GM19238 (cell line): ENCODE measurements at regions not wholly inside any gene's neighbourhood (a gene's known extent, or its start where the extent isn't known, plus 50 kb on each side); places are given as distances from the start of the nearest gene placed in this dataset.

Experiments used
- DNase-seq: peaks from one replicate; pipeline ENCODE4 v3.0.0; 2011; ENCODE audit warnings: low spot score; ENCODE audit not compliant: insufficient read length

DNA sequence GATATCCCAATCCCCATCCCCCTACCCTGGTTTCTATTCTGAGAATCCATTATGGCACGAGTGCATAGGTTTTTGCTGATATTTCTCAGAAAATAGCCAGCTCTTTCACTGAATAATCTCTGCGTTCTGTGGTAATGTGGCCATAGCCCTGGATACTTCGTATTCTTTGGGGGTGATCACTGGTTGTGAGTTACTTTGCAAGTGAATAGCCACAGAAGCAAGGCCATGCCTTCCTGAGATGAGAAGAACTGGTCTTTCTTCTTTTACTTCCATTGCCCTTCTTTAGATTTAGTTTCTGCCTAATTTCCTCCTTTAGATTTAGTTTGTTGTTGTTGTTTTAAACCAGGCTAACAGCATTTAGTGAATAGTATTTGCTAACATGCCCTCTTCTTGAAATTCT lies 323.4 kb downstream of the CDC14C start:
- DNase-seq: no peak

- DNase-seq: no peak
Observed at GRCh38 chr7:49255054-49255453, 330.7 kb downstream of the CDC14C start.

DNA sequence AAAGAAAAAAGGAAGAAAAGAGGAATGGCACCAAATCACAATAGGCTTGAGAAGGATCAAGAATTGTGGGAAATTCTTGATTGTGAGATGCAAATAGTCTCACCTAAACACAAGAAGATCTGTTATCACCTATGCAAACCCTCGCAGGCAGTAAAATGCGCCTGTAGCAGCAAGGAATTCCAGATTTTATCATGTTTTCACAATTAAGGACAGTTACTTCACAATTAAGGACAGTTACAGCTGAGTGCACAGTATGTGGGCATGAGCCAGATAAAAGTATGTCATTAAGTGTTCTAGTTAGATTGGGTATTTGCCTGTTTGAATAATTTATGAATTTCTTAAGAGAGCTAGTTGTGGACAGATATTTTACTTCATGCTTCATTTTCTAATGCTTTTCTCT lies 336.2 kb downstream of the CDC14C start:
- no peak for DNase-seq

- no peak for DNase-seq
Observed at GRCh38 chr7:49261928-49262327, 337.6 kb downstream of the CDC14C start.

GRCh38 chr7:49264530-49264929 lies 340.2 kb downstream of the CDC14C start:
- DNase-seq: no peak

- DNase-seq: no peak
Observed at GRCh38 chr7:49273897-49274296, 349.6 kb downstream of the CDC14C start.

- DNase-seq: no peak
Observed at GRCh38 chr7:49279891-49280290, 355.5 kb downstream of the CDC14C start.

GRCh38 chr7:49287653-49288052 lies 363.3 kb downstream of the CDC14C start:
- no peak for DNase-seq

DNA sequence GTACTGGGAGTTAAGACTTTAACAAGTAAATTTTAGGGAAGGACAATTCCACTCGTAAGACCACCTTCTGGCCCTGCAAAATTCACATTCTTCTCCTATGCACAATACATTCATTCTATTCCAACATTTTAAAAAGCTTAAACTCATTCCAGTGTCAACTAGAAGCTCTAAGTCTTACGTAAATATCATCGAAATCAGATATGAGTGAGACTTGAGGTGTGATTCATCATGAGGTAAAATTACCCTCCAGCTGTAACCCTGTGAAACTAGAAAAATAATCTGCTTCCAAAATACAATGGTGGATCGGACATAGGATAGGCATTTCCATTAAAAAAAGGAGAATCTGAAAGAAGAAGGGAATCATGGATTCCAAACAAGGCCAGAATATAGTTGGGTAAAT lies 370.3 kb downstream of the CDC14C start:
- no peak for DNase-seq

- no peak for DNase-seq
Observed at GRCh38 chr7:49295146-49295545, 370.8 kb downstream of the CDC14C start.

DNA sequence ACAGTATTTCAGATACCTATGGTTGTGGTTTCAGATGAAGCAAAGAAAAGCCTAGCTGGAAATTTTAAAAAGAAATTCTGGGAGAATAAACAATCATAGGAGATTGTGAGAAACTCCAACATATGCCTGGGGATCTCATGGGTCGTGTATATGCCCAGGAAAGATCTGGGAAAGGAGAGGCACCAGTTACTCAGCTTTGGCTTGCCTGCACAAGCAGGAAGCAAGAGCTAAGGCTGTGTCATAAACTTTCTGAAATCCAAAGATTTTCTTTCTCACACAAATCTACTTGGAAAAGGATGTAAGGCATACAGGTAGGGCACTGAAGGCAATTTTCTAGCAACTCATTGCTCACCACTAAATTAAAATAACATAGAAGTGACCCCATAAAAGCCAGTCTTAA lies 373.6 kb downstream of the CDC14C start:
- DNase-seq: no peak

GRCh38 chr7:49308787-49309186 lies 384.4 kb downstream of the CDC14C start:
- DNase-seq: no peak

DNA sequence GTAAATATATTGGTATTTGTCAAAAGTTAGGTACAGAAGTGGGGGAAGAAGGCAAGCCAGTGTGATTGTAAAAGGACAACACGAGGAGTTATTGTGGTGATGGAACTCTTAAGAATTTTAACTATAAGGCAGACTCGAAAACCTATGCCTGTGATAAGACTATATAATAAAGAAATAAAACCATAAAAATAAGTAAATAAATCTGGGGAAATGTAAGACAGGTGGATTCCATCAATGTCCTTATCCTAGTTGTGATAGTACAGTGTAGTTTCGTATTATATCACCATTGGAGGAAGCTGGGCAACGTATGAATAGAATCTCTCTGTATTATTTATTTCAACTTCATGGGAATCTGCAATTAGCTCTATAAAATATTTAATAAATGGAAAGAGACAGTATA lies 395.7 kb downstream of the CDC14C start:
- DNase-seq: no peak

GRCh38 chr7:49321843-49322242 lies 397.5 kb downstream of the CDC14C start:
- no peak for DNase-seq

DNA sequence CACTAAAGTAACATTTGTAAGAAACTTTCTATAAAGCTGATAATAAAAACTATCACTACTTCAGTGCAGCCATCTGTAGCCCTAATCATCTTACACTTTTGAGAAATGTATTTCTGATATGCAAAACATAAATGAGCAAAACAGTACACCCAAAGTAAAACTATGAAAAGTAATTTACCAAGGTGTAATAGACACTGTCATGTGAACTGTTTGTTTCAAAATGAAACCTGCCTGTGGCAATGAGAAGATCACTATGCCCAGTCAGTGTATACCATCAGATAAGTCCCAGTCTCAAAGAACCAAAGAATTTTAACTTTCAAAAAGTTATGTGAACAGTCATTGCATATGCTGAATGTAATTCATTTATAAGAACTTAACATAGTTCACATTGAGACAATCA lies 398.1 kb downstream of the CDC14C start:
- no peak for DNase-seq

DNA sequence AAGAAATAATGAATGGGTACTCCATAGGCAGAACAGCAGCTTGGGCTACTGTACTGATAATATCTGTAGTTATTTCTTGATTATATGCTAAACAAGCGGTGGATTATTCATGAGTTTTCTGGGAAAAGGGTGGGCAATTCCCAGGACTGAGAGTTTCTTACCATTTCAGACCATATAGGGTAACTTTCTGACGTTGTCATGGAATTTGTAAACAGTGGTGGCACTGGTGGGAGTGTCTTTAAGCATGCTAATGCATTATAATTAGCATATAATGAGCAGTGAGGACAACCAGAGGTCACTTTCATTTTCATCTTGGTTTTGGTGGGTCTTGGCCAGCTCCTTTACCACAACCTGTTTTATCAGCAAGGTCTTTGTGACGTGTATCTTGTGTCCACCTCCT lies 399.7 kb downstream of the CDC14C start:
- DNase-seq: no peak

DNA sequence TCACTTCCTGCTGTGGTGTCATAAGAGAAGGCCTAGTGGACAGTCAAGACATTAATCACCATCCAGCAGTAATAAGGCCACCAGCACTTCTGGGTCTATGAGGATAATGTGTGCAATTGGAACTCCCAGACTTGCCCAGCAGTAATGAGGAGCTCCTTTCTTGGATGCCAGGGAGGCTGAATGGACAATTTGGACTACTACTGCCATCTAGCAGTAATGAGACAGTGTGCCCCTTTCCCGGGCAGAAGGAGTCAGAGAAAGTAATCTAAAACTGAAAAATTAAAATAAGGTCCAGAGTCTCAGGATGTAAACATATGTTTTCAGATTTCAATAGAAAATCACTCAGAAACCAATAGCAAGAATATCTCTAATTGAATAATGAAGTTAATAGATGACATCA lies 400.4 kb downstream of the CDC14C start:
- DNase-seq: no peak

- no peak for DNase-seq
Observed at GRCh38 chr7:49325571-49325970, 401.2 kb downstream of the CDC14C start.

DNA sequence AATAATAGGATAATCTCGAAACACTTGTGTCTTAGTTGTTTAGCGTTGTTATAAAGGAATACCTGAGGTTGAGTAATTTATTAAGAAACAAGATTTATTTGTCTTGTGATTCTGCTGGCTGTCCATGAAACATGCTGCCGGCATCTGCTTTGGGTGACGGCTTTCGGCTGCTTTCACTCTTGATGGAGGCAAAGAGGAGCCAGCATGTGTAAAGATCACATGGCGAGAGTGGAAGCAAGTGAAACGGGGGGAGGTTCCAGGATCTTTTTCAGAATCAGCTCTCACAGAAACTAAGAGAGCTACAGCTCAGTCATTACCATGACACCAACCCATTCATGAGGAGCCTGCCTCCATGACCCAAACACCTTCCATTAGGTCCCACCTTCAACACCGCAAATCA lies 402.8 kb downstream of the CDC14C start:
- DNase-seq: no peak

- no peak for DNase-seq
Observed at GRCh38 chr7:49333180-49333881, 409.0 kb downstream of the CDC14C start.

GRCh38 chr7:49341849-49342248 lies 417.5 kb downstream of the CDC14C start:
- no peak for DNase-seq

- no peak for DNase-seq
Observed at GRCh38 chr7:49344556-49344955, 420.2 kb downstream of the CDC14C start.

DNA sequence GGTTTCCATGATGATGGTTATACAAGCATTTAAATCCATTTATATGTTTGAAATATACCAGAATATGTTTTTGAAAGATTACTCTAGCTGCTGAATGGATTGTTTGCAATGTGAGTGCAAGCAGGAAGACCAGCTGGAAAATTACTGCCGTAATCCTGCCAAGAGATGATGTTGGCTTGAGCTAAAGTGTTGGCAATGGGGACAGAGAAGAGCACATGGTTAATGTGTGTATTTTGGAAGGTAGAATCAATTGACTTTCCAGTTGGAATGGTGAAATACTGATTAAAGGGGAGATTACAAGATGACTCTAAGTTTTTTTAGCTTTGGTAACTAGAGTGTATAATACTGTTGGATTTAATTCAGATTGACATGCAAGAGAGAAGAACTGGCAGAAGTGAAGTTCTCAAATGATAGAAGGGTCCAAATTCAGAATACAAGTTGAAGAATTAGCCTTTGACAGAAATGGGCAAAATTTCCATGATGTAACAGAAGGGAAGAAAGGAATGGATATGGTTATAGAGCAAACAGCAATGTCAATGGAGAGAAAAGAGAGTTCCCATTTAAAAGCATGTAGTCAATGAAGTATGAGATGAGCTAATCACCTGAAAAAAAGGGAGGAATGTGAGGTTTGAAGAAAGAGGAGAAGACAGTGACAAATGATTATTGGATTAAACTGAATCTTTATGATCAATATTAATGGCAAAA lies 422.0 kb downstream of the CDC14C start:
- DNase-seq: no peak
